CD8-positive, alpha-beta memory T cell (primary cell): ENCODE measurements at regions not wholly inside any gene's neighbourhood (a gene's known extent, or its start where the extent isn't known, plus 50 kb on each side); places are given as distances from the start of the nearest gene placed in this dataset.

Experiments
- CTCF ChIA-PET: fragments of 350-600 bp; sonication (Branson Sonifier 250); formaldehyde crosslinking; loops from one replicate; lab custom pipeline; 2021; ENCODE audit warnings: antibody characterized with exemption; lab: Charles Lee
- POLR2A ChIA-PET: fragments of 350-600 bp; sonication (Branson Sonifier 250); formaldehyde crosslinking; loops from one replicate; lab custom pipeline; 2021; ENCODE audit warnings: antibody characterized with exemption; lab: Charles Lee
- DNase-seq, 5 donors: peaks; one replicate each; pipeline versions ENCODE4 v3.0.0 to v3.0.0-alpha.2; 2020 to 2022; ENCODE audit warnings: mixed read lengths in 1 of 5
- H3K27ac ChIP-seq: one replicate; pipeline ENCODE4 v1.7.0; 2013; ENCODE audit warnings: low read depth, mild to moderate bottlenecking, low read length, moderate library complexity
- H3K27me3 ChIP-seq: 2 replicates; pipeline ENCODE4 v1.7.0; 2013; ENCODE audit warnings: low read length, mild to moderate bottlenecking; ENCODE audit not compliant: insufficient read depth, poor library complexity, severe bottlenecking
- H3K36me3 ChIP-seq: 2 replicates; pipeline ENCODE4 v1.7.0; 2013; ENCODE audit warnings: mild to moderate bottlenecking, low read length, moderate library complexity; ENCODE audit not compliant: insufficient read depth
- H3K4me1 ChIP-seq: 2 replicates; pipeline ENCODE4 v1.7.0; 2013; ENCODE audit warnings: mild to moderate bottlenecking, low read length, moderate library complexity; ENCODE audit not compliant: insufficient read depth
- H3K4me3 ChIP-seq: 2 replicates; pipeline ENCODE4 v1.7.0; 2013; ENCODE audit warnings: mild to moderate bottlenecking, low read length
- H3K9me3 ChIP-seq: 2 replicates; pipeline ENCODE4 v1.7.0; 2013; ENCODE audit warnings: mild to moderate bottlenecking, low read length
- H3K27ac Mint-ChIP-seq, 8 donors: one replicate each; pipeline ENCODE4 v1.8.0; 2020 to 2021; ENCODE audit warnings: mixed read lengths in 8 of 8, mild to moderate bottlenecking in 6 of 8, inconsistent platforms in 3 of 8, moderate library complexity in 3 of 8
- H3K27me3 Mint-ChIP-seq, 2 donors: one replicate each; pipeline ENCODE4 v1.8.0; 2020 to 2021; ENCODE audit warnings: mixed read lengths in 2 of 2, mild to moderate bottlenecking in 1 of 2, moderate library complexity in 1 of 2
- H3K36me3 Mint-ChIP-seq, 3 donors: one replicate each; pipeline ENCODE4 v1.8.0; 2020 to 2021; ENCODE audit warnings: mixed read lengths in 3 of 3, inconsistent platforms in 1 of 3, mild to moderate bottlenecking in 1 of 3
- H3K4me1 Mint-ChIP-seq, 3 donors: one replicate each; pipeline ENCODE4 v1.8.0; 2020 to 2021; ENCODE audit warnings: mixed read lengths in 3 of 3, inconsistent platforms in 1 of 3, mild to moderate bottlenecking in 1 of 3
- H3K4me3 Mint-ChIP-seq, 7 donors: one replicate each; pipeline ENCODE4 v1.8.0; 2020 to 2021; ENCODE audit warnings: mixed read lengths in 7 of 7, mild to moderate bottlenecking in 6 of 7, moderate library complexity in 4 of 7, inconsistent platforms in 2 of 7
- H3K9me3 Mint-ChIP-seq, 5 donors: one replicate each; pipeline ENCODE4 v1.8.0; 2020 to 2022; ENCODE audit warnings: mixed read lengths in 5 of 5, mild to moderate bottlenecking in 3 of 5, moderate library complexity in 2 of 5, inconsistent platforms in 1 of 5

- no peaks in the 10 kb centered on the region for H3K4me1 Mint-ChIP-seq
- Histone ChIP-seq H3K27ac (no peak overlapping the region), H3K36me3 (no peaks in the 10 kb centered on the region), H3K4me3 (no peak overlapping the region), H3K27me3 (no peaks in the 10 kb centered on the region), H3K9me3 (no peaks in the 10 kb centered on the region), H3K4me1 (peaks cover 26% of the 10 kb centered on the region)
- CTCF ChIA-PET: no interaction called here
- no peak for DNase-seq
- no peak overlapping the region for H3K4me3 Mint-ChIP-seq
- peaks cover 6 to 17% (median 11%) of the 10 kb centered on the region in 3 donors for H3K36me3 Mint-ChIP-seq
- no peaks in the 10 kb centered on the region for H3K27me3 Mint-ChIP-seq
- POLR2A ChIA-PET: no interaction called here
- H3K9me3 Mint-ChIP-seq: no peaks in the 10 kb centered on the region
- H3K27ac Mint-ChIP-seq: no peak overlapping the region
Observed at GRCh38 chr2:177324797-177325196, 60.3 kb upstream of the NFE2L2 start.

- Mint-ChIP-seq H3K27ac (no peak overlapping the region), H3K9me3 (no peaks in the 10 kb centered on the region), H3K4me3 (no peak overlapping the region), H3K27me3 (no peaks in the 10 kb centered on the region), H3K4me1 (no peaks in the 10 kb centered on the region), H3K36me3 (peaks cover 6 to 17% (median 10%) of the 10 kb centered on the region in 3 donors)
- H3K4me1 ChIP-seq: peaks cover 26% of the 10 kb centered on the region
- no peaks in the 10 kb centered on the region for H3K36me3 ChIP-seq
- no peak overlapping the region for H3K27ac ChIP-seq
- no peak overlapping the region for H3K4me3 ChIP-seq
- H3K27me3 ChIP-seq: no peaks in the 10 kb centered on the region
- no peaks in the 10 kb centered on the region for H3K9me3 ChIP-seq
- ChIA-PET POLR2A (no interaction called here), CTCF (interaction anchor here (1.3 kb wide), 1 partner anchor 161 kb away, joined by 4 read pairs; no protein-coding TSS in a partner anchor)
- no peak for DNase-seq
Observed at GRCh38 chr2:177325554-177325953, 61.0 kb upstream of the NFE2L2 start.

- H3K4me3 ChIP-seq: no peak overlapping the region
- H3K4me1 Mint-ChIP-seq: no peaks in the 10 kb centered on the region
- no peak overlapping the region for H3K4me3 Mint-ChIP-seq
- H3K9me3 Mint-ChIP-seq: no peaks in the 10 kb centered on the region
- no peak overlapping the region for H3K27ac ChIP-seq
- CTCF ChIA-PET: interaction anchor here (1.3 kb wide), 1 partner anchor 161 kb away, joined by 4 read pairs; no protein-coding TSS in a partner anchor
- peaks cover 26% of the 10 kb centered on the region for H3K4me1 ChIP-seq
- POLR2A ChIA-PET: no interaction called here
- no peak overlapping the region for H3K27ac Mint-ChIP-seq
- H3K27me3 ChIP-seq: no peaks in the 10 kb centered on the region
- peaks cover 6 to 13% (median 6%) of the 10 kb centered on the region in 3 donors for H3K36me3 Mint-ChIP-seq
- no peaks in the 10 kb centered on the region for H3K9me3 ChIP-seq
- no peaks in the 10 kb centered on the region for H3K27me3 Mint-ChIP-seq
- DNase-seq: no peak
- no peaks in the 10 kb centered on the region for H3K36me3 ChIP-seq
Observed at GRCh38 chr2:177326005-177326404, 61.5 kb upstream of the NFE2L2 start.

GRCh38 chr2:177326591-177326990 is 62.1 kb upstream of the NFE2L2 start:
- Mint-ChIP-seq H3K9me3 (no peaks in the 10 kb centered on the region), H3K36me3 (peaks cover 5 to 12% (median 6%) of the 10 kb centered on the region in 3 donors), H3K27ac (no peak overlapping the region), H3K4me3 (no peak overlapping the region), H3K4me1 (no peaks in the 10 kb centered on the region), H3K27me3 (no peaks in the 10 kb centered on the region)
- no peak for DNase-seq
- Histone ChIP-seq H3K9me3 (no peaks in the 10 kb centered on the region), H3K4me1 (peaks cover 26% of the 10 kb centered on the region), H3K4me3 (no peak overlapping the region), H3K36me3 (no peaks in the 10 kb centered on the region), H3K27me3 (no peaks in the 10 kb centered on the region), H3K27ac (no peak overlapping the region)
- ChIA-PET CTCF (interaction anchor here (1.2 to 2.2 kb wide), 3 partner anchors 63 to 162 kb away, joined by 3 to 10 read pairs (median 4); no protein-coding TSS in a partner anchor), POLR2A (interaction anchor here (0.6 kb wide), 1 partner anchor 83 kb away, joined by 3 read pairs; no protein-coding TSS in a partner anchor)

GRCh38 chr2:177327009-177327408 is 62.5 kb upstream of the NFE2L2 start:
- no peak for DNase-seq
- Mint-ChIP-seq H3K36me3 (peaks cover 5 to 12% (median 6%) of the 10 kb centered on the region in 3 donors), H3K9me3 (no peaks in the 10 kb centered on the region)

GRCh38 chr2:177328056-177328455 is 63.5 kb upstream of the NFE2L2 start:
- Mint-ChIP-seq H3K27me3 (no peaks in the 10 kb centered on the region), H3K27ac (no peak overlapping the region), H3K4me1 (peaks cover 3 to 5% (median 4%) of the 10 kb centered on the region in 3 donors), H3K4me3 (no peak overlapping the region), H3K9me3 (no peaks in the 10 kb centered on the region), H3K36me3 (peaks cover 3 to 7% (median 4%) of the 10 kb centered on the region in 3 donors)
- no peak overlapping the region for H3K27ac ChIP-seq
- peaks cover 32% of the 10 kb centered on the region for H3K4me1 ChIP-seq
- H3K27me3 ChIP-seq: no peaks in the 10 kb centered on the region
- DNase-seq: no peak
- no peak overlapping the region for H3K4me3 ChIP-seq
- ChIA-PET CTCF (interaction anchor here (2.2 kb wide), 1 partner anchor 163 kb away, joined by 10 read pairs; no protein-coding TSS in a partner anchor), POLR2A (no interaction called here)
- no peaks in the 10 kb centered on the region for H3K36me3 ChIP-seq
- H3K9me3 ChIP-seq: no peaks in the 10 kb centered on the region

More at GRCh38 chr2:177327009-177327408, 62.5 kb upstream of the NFE2L2 start:
- H3K27ac Mint-ChIP-seq: no peak overlapping the region
- H3K27me3 Mint-ChIP-seq: no peaks in the 10 kb centered on the region
- H3K4me3 ChIP-seq: no peak overlapping the region
- H3K36me3 ChIP-seq: no peaks in the 10 kb centered on the region
- ChIA-PET CTCF (interaction anchor here (1.2 to 2.2 kb wide), 2 partner anchors 63 to 162 kb away, joined by 3 to 10 read pairs; no protein-coding TSS in a partner anchor), POLR2A (interaction anchor here (0.6 kb wide), 1 partner anchor 83 kb away, joined by 3 read pairs; no protein-coding TSS in a partner anchor)
- no peak overlapping the region for H3K4me3 Mint-ChIP-seq
- H3K4me1 ChIP-seq: peaks cover 29% of the 10 kb centered on the region
- no peaks in the 10 kb centered on the region for H3K9me3 ChIP-seq
- no peaks in the 10 kb centered on the region for H3K4me1 Mint-ChIP-seq
- no peaks in the 10 kb centered on the region for H3K27me3 ChIP-seq
- no peak overlapping the region for H3K27ac ChIP-seq

GRCh38 chr2:177329064-177329463 is 63.5 kb upstream of the AGPS start:
- Histone ChIP-seq H3K9me3 (no peaks in the 10 kb centered on the region), H3K36me3 (no peaks in the 10 kb centered on the region), H3K4me1 (peaks cover 32% of the 10 kb centered on the region), H3K27ac (no peak overlapping the region), H3K27me3 (no peaks in the 10 kb centered on the region), H3K4me3 (no peak overlapping the region)
- peaks cover 0 to 3% (median 0%) of the 10 kb centered on the region in 3 donors for H3K36me3 Mint-ChIP-seq
- H3K27me3 Mint-ChIP-seq: no peaks in the 10 kb centered on the region
- H3K9me3 Mint-ChIP-seq: no peaks in the 10 kb centered on the region
- H3K27ac Mint-ChIP-seq: peak overlapping the region in 2 of 8 donors; percentile 2 to 17
- H3K4me3 Mint-ChIP-seq: no peak overlapping the region
- POLR2A ChIA-PET: no interaction called here
- CTCF ChIA-PET: interaction anchor here (1.2 to 3.0 kb wide), 3 partner anchors 66 to 164 kb away, joined by 5 to 28 read pairs (median 10); no protein-coding TSS in a partner anchor
- H3K4me1 Mint-ChIP-seq: peaks cover 3 to 5% (median 4%) of the 10 kb centered on the region in 3 donors
- DNase-seq: no peak

GRCh38 chr2:177331466-177331997 is 61.0 kb upstream of the AGPS start:
- DNase-seq: no peak
- Histone ChIP-seq H3K27ac (no peak overlapping the region), H3K36me3 (no peaks in the 10 kb centered on the region), H3K27me3 (no peaks in the 10 kb centered on the region), H3K4me3 (no peak overlapping the region), H3K9me3 (no peaks in the 10 kb centered on the region), H3K4me1 (peaks cover 31% of the 10 kb centered on the region)
- H3K27ac Mint-ChIP-seq: no peak overlapping the region
- no peaks in the 10 kb centered on the region for H3K27me3 Mint-ChIP-seq
- ChIA-PET CTCF (interaction anchor here (3.0 kb wide), 1 partner anchor 167 kb away, joined by 28 read pairs; no protein-coding TSS in a partner anchor), POLR2A (interaction anchor here (0.6 kb wide), 1 partner anchor 68 kb away, joined by 5 read pairs; no protein-coding TSS in a partner anchor)
- H3K4me1 Mint-ChIP-seq: peaks cover 3 to 5% (median 4%) of the 10 kb centered on the region in 3 donors
- H3K4me3 Mint-ChIP-seq: no peak overlapping the region
- H3K36me3 Mint-ChIP-seq: peaks cover 0 to 5% (median 0%) of the 10 kb centered on the region in 3 donors
- no peaks in the 10 kb centered on the region for H3K9me3 Mint-ChIP-seq
